ENCODE measurements at regions not wholly inside any gene's neighbourhood (a gene's known extent, or its start where the extent isn't known, plus 50 kb on each side); places are given as distances from the start of the nearest gene placed in this dataset.

DNA sequence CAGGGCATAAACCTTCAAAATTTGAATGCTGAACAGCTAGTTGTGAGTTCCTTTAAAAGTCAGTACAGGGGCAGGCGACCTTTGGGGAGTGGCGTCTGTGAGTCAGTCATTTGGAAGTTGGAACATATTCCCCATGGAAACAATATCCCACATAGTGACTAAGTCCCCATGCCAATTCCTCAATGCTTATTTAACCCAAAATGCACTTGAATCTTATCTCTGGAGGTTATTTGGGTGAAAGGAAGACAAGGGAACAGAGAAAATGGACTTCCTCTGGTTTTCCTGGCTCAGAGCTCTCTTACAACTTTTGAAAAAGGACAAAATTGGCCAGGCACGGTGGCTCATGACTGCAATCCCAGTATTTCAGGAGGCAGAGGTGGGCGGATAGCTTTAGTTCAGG is 479.2 kb upstream of the NBEA start:
- ChIA-PET POLR2A (ENCODE audit: unreplicated experiment) (no interaction called here), CTCF (no interaction called here)
- Histone ChIP-seq H4K5ac (ENCODE audit: low read depth, low read length) (no peak overlapping the region), H3K27me3 (ENCODE audit: control insufficient read depth, insufficient read depth, low read length) (no peaks in the 10 kb centered on the region), H2AK5ac (ENCODE audit: low read depth, low read length) (no peak overlapping the region), H2BK20ac (ENCODE audit: low read depth, low read length) (no peak overlapping the region), H3K4me2 (ENCODE audit: low read depth, low read length) (no peak overlapping the region), H3K4me3 (ENCODE audit: insufficient read depth, low read depth, low read length) (no peak overlapping the region), H3K18ac (ENCODE audit: low read depth, low read length) (no peak overlapping the region), H2AFZ (replicated peaks; ENCODE audit: low read length, poor library complexity) (no peak overlapping the region), H3K4ac (ENCODE audit: low read depth, low read length) (no peak overlapping the region; the same call in 1 of the 2 replicates), H3K23ac (ENCODE audit: low read depth, low read length) (no peak overlapping the region), H3K9ac (ENCODE audit: low read depth, low read length) (no peak overlapping the region), H3K4me1 (ENCODE audit: control insufficient read depth, insufficient read depth, low read length) (no peaks in the 10 kb centered on the region; the same call in 1 of the 2 replicates), H4K20me1 (ENCODE audit: insufficient read depth, low read length) (no peaks in the 10 kb centered on the region), H2BK15ac (ENCODE audit: low read depth, low read length) (no peak overlapping the region), H3K79me1 (ENCODE audit: low read depth in 1 of 2, low read length in 2 of 2) (no peaks in the 10 kb centered on the region), H2BK5ac (ENCODE audit: low read depth, low read length, poor library complexity, severe bottlenecking) (no peak overlapping the region), H3K36me3 (ENCODE audit: control insufficient read depth, insufficient read depth, low read length) (no peaks in the 10 kb centered on the region), H3K9me1 (ENCODE audit: insufficient read depth, low read length) (no peaks in the 10 kb centered on the region; the same call in 1 of the 2 replicates), H2BK120ac (ENCODE audit: low read depth, low read length) (peak overlapping the region; percentile 28; the same call in 1 of the 2 replicates), H3K9me3 (ENCODE audit: control insufficient read depth, insufficient read depth, low read length) (no peaks in the 10 kb centered on the region; the same call in 1 of the 2 replicates), H2AK9ac (replicated peaks; ENCODE audit: low read depth, low read length, poor library complexity) (no peak overlapping the region), H4K91ac (ENCODE audit: insufficient read depth, low read depth, low read length) (no peak overlapping the region), H3K14ac (replicated peaks; ENCODE audit: low read depth, low read length) (no peak overlapping the region), H3K27ac (ENCODE audit: insufficient read depth, low read length) (no peak overlapping the region), H4K8ac (ENCODE audit: low read depth in 2 of 2, low read length in 2 of 2) (no peak overlapping the region), H3K56ac (ENCODE audit: extremely low read depth, insufficient read depth, low read length) (no peak overlapping the region)
- dilution Hi-C loops (cut with HindIII; ENCODE audit: low sequenced_read_pairs, unreplicated experiment) = no loop called here
- intact Hi-C loops (cut with micrococcal nuclease) = no loop called here
- DNase-seq = peak; percentile 22
- no peak for TF ChIP-seq NFE2L2 (IDR thresholded peaks at IDR 0.05; ENCODE audit: low read depth, low read length)
- TF ChIP-seq RAD21 (IDR thresholded peaks at IDR 0.05; ENCODE audit: low read length) = no peak
- TF ChIP-seq, protein P1, sequence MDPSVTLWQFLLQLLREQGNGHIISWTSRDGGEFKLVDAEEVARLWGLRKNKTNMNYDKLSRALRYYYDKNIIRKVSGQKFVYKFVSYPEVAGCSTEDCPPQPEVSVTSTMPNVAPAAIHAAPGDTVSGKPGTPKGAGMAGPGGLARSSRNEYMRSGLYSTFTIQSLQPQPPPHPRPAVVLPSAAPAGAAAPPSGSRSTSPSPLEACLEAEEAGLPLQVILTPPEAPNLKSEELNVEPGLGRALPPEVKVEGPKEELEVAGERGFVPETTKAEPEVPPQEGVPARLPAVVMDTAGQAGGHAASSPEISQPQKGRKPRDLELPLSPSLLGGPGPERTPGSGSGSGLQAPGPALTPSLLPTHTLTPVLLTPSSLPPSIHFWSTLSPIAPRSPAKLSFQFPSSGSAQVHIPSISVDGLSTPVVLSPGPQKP (IDR thresholded peaks at IDR 0.05; ENCODE audit: borderline replicate concordance, low read depth, low read length) = no peak
- TF ChIP-seq POLR2A (IDR thresholded peaks at IDR 0.05; ENCODE audit: low read depth, low read length) = no peak
- TF ChIP-seq MXI1 (IDR thresholded peaks at IDR 0.05; ENCODE audit: borderline replicate concordance, low read depth, low read length) = no peak
- no CpG with 5 or more reads among the region's 4 CpGs for WGBS, 2 experiments (ENCODE audit: extremely low coverage in 2 of 2, insufficient read length in 1 of 2)
- no TSS peak for BruUV-seq (replicated peaks)
- 0 out of 2 replicates have a peak, but pooled peaks have one; percentile 24 for ATAC-seq (ENCODE audit: low read depth)
- in situ Hi-C loops (cut with MboI; ENCODE audit: low sequenced_read_pairs) = no loop called here

Measured in IMR-90 (cell line).